Left ventricle myocardium superior (tissue), 1 donor: ENCODE measurements at regions not wholly inside any gene's neighbourhood (a gene's known extent, or its start where the extent isn't known, plus 50 kb on each side); places are given as distances from the start of the nearest gene placed in this dataset.

Experiments used
- ATAC-seq: fragments of 200-7000 bp; cut with Tn5 transposase; one replicate; pipeline ENCODE4 v1.9.1; 2020; ENCODE audit warnings: mild to moderate bottlenecking, moderate library complexity
- DNase-seq: peaks from one replicate; pipeline ENCODE4 v3.0.0-alpha.2; 2020
- intact Hi-C: fragments of 100-400 bp; cut with micrococcal nuclease; formaldehyde crosslinking; loops from one replicate; pipeline ENCODE4 v1.11.0; 2022
- donor health status: DM: no; HTN: yes; CAD: no; lungs with severe emphysema.

DNA sequence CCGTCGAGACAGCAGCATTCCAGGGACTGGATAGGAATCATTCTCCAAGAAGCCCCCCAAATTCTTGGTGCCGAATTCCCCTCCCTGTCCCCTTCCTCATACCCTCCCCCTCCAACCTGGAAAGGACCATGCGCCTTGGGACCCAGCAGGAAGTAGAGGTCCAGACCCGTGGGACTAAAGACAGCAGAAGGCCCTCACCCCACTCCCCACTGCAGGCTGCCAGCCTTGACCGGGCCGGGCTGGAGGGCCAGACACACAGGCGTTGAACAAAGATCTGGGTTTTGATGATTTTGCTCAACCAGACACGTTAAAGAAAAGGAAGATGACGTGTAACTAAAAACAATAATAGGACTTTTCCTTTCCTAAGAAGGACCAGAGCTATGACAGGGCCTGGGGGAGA lies 286.5 kb downstream of the NPHP4 start:
- intact Hi-C loops = no loop called here
- ATAC-seq = no peak
- DNase-seq = no peak

DNA sequence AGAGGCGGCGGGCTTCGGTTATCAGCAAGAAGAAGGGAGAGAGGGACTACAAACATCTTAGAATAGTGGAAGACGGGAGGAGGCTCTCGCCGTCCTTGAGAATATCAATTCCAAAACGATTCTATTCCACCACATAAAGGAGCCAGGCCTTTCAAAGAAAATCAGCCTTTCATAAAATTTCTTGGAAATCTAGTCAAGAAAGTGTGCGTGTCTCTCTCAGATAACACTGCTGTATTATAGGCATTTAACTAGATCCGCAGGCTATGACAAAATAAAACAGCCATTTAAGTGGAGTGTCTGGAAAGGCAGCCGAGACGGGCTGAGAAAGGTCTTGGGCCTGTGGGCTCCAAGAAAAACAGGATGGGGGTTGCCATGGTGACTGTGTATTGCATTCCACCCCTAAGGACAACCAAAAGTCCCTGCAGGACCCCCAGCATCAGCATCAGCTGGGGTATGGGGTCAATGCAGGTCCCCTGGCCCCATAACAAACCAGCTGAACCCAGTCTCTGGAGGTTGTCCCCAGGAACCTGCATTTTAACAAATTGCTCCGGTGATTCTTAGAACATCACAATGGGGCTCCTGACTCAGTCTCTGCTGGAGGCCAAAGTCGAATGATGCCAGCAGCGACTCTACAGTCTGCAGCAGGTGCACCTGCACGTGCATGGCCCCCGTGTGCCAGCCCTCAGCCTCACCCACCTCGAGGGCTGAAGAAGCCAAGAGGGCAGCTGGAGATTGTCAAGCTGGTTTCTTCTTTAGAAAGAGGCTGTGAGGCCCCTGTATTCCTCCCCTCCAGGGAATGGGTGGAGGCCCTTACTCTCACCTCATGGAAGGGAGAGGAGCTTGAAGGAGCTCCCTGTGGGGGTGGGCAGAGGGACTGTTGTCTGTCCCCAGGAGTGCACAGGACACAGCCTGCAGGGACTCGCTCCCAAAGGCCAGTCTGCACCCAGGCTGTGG lies 287.4 kb downstream of the NPHP4 start:
- no peak for ATAC-seq
- intact Hi-C loops = no loop called here
- no peak for DNase-seq

- no peak for ATAC-seq
- DNase-seq = no peak
- intact Hi-C loops = no loop called here
Observed at GRCh38 chr1:5701642-5702041, 290.6 kb downstream of the NPHP4 start.

DNA sequence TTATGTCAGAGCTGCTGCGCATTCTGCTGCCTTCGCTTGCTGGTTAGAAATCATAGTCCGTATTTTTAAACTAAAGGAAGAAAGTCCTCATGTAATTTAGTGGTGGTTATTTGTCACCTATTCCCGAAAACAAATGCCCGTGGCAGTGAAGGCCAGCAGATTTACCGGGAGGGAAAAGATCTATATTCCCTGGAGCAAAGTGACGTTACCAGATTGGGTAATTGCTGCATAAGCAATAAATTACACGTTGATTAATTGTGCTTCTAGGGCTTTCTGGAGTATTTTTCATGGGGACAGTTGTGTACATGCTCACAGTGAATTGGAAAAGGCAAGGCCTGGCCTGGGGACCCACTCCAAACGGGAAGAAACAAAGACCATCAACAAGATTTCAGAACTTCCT lies 298.7 kb downstream of the NPHP4 start:
- no peak for ATAC-seq

DNA sequence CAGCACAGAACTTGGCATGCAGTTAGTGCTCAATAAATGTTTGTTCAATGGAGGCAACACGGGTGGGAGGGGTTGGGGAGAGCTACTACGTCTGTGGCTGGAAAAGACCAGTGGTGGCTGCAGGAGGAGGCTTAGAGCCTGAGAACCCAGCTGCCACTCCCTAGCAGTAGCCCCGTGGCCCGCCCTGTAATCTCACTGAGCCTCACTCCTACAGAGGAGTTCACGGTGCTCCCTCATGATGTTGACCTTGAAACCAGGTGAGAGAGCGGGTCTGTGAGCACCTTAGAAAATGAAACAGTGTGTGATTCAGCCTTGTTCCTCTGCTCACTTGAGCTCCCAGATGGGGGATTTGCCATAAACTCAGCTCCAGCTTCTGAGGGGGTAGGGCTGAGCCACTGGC lies 299.6 kb downstream of the NPHP4 start:
- intact Hi-C loops = no loop called here
- no peak for DNase-seq

More for the DNA sequence above, 298.7 kb downstream of the NPHP4 start:
- intact Hi-C loops = no loop called here
- no peak for DNase-seq

DNA sequence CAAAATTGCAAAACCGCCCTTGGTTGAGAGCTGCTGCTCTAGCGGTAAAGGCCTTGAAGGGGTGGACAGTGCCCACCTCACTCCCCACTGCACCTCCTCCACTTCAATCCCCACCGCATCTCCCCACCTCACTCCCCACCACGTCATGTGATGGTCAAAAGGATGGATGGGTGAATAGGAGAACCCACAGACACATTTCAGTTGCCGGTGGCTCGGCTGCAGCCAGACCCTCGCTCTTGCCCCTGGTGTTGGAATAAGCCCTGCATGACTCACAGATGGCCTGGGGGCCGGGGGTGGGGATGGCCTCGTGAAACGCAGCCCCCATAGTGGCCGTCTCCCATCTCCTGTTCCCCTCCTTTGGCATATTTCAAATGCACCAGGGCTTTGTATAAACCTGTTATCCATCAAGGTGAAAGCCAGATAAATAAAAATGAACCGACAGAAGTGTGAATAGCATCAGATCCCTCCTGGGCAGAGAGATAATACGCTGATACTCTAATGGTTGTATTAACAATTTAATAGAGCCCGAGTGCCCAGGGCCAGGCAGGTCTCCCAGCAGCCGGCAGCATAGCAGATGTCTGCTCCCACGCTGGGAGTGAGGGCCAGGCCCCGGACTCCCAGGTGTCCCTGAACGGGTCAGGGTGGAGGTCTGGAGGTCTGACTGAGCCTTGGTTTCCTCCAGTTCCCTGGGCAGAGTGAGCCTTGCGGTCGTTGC lies 300.3 kb downstream of the NPHP4 start:
- no peak for ATAC-seq
- no peak for DNase-seq
- intact Hi-C loops = no loop called here

More for the DNA sequence above, 299.6 kb downstream of the NPHP4 start:
- ATAC-seq = no peak

DNA sequence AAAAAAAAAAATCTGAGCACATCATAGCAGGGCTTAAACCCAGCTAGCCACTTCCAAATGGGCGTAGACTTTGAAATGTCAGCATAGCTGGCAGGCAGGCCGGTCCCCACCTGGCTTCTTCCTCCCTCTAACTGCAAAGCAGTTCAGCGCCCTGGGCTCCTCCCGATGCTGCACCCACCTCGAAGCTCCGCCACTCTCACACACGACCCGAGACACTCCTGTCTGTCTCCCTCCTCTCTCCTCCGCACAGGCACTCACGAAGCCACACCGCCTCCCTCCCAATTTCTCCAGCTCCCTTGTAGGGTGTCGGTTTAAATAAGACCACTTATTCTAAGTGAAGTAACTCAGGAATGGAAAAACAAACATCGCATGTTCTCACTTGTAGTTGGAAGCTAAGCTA lies 301.3 kb downstream of the NPHP4 start:
- no peak for DNase-seq
- intact Hi-C loops = no loop called here
- ATAC-seq = no peak

- DNase-seq = no peak
- intact Hi-C loops = no loop called here
- ATAC-seq = no peak
Observed at GRCh38 chr1:5690291-5690690, 301.9 kb downstream of the NPHP4 start.

DNA sequence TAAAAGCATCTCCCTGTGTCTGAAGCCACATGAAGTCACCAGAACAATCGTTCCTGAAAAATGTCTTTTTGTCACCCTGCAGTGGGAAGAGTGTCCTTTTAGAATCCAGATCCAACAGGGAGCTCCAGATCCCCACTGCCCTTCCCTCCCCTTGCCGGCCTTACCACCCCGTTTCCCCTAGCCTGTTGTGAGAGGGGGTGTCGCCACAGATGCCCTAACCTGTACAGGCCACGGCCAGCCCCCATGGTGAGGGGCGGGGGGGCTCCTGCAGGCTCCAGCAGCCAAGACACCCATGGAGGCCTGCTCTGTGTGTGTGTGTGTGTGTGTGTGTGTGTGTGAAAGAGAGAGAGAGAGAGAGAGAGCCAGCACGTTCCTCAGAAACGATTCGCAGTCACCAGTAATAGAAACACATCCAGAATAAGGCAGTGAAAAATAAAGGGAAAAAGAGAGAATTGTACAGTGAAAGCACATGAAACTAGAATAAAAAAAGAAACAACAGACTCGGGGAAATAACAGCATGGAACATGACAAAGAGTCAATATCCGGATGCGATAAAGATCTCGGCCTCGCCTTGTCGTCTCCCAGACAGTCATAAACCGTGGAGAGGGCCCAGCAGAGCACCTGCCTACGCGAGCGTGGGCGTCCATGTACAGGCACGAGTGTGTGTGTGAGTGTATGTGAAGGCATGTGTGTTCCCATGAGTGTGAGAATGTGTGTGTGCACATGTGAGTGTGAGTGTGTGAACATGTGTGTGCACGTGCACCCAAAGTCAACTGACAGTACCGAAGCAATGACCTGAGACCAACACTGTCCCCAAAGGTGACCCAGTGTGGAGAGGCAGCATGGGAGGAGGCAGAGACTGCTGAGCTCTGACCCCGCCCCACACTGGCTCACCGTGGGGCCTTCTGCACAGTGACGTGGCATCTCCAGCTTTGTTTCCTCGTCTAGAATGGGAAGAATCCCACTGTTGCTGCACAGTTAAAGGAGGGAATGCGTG lies 303.8 kb downstream of the NPHP4 start:
- DNase-seq = no peak
- ATAC-seq = no peak
- intact Hi-C loops = no loop called here

DNA sequence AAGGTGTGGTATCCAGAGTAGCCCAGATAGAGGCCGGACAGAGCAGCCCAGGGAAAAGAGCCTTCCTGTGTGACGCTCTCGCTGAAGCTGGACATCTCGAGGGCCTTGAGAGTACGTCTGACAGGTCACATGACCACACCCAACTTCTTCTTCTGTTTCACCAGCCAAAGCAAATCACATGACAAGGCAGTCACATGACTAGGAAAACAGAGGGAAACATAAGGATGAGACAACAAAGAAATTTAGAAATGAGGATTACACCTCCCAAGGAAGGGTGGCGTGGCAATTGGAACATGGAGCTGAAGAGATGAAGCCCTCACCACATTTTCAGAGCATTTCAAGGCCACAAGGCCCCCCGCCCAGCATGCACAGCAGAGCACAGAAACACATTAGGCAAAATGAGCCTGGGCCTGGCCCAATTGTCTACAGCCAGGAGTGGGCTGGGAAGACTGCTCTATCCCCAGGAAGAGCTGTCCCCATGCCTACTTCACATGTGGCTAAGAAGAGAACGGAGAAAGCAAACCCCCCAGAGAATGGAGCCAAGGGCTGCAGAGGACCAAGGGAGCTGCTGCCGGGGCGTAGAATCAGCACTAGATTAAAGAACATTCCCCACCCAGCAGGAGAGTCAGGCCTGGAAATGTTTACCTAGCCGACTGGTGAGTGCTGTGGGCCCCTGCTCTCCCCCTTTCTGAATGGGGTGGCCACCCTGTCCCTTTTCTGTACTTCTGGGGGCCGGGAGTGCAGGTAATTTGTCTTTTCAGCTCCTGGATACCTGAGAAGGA lies 305.1 kb downstream of the NPHP4 start:
- intact Hi-C loops = no loop called here
- no peak for ATAC-seq
- DNase-seq = no peak

DNA sequence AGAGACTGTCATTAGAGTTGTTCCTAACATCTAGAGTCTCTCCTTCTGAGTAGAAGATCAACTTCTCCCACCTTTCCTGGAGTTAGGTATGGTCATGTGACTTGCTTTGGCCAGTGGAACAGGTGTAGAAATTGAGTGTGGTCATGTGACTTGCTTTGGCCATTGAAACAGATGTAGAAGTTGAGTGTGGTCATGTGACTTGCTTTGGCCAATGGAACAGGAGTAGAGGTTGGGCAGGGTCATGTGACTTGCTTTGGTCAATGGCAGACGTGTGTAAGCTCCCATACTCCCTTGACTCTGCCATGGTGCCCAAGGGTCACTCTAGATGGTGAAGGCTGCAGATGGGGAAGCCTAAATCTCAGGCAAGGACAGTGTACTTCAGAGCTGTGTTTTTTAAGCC lies 306.0 kb downstream of the NPHP4 start:
- ATAC-seq = no peak
- no peak for DNase-seq
- intact Hi-C loops = no loop called here

DNA sequence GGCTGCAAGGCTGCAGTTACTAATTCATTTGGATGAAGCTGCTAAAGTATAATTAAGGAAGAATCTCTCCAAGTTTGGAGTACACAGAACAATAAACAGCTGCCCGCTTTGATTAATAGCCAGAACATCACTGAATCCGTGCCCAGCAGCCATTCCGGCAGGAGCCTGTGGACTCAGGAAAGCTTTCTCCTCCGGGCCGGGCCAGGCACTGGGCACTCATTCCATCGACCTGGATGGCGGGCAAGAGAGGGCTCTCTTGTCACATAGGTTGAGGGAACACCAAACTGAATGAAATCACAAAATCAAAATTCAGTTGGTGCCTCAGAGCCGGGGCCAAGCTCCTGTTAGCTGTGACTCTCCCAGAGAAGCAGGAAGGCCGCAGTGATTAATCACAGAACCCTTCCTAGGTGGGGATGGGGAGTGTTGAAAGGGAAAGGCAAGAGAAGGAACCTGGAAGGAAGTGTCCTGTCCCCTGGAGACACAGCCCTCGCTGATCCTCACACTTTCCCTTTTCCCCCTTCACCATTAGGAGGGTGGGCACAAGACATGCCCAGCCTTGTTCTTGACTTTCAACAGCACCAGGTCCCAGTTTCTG lies 306.7 kb downstream of the NPHP4 start:
- intact Hi-C loops = no loop called here
- DNase-seq = no peak
- no peak for ATAC-seq

DNA sequence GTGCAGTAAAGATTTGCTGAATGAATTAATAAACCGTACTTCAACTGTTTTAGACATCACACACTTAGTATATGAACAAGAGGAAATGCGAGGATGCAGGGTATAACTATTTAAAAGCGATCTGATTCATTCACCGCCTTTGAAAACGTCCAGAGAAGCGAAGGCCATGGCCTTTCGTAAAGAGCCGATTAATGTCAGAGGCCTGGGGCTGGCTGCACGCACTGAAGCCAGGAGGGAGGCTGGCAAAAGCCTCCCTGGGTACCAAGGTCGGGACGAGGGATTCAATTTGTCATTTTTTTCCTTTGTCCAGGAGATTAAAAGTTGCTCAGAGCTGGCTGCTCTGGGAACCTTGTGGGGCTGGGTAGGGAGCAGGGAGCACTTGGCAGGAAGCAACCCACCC lies 307.4 kb downstream of the NPHP4 start:
- intact Hi-C loops = no loop called here
- no peak for ATAC-seq
- DNase-seq = no peak

GRCh38 chr1:5683446-5683845 lies 308.8 kb downstream of the NPHP4 start:
- intact Hi-C loops = no loop called here
- ATAC-seq = no peak
- DNase-seq = no peak

- DNase-seq (no peak), ATAC-seq (no peak)
- intact Hi-C loops = no loop called here
Observed at GRCh38 chr1:5682626-5683225, 309.5 kb downstream of the NPHP4 start.

DNA sequence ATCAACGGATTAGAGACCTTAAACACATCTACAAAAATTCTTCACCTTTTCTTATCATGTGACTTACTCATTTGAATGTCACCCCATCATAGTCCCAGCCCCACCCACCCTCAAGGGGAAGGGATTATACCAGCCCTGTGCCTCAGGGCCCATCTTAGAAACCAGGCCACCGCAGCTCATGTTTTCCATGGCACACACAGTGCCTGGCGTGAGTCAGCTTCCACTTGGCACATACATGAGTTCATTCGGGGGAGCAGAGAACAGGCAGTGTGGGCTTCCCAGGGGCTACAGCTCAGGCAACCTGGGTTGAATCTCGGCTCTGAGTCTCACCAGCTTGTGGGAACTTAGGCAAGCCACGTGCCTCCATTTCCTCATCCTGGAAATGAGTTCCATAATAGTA lies 310.6 kb downstream of the NPHP4 start:
- ATAC-seq = no peak
- DNase-seq = no peak
- intact Hi-C loops = no loop called here

DNA sequence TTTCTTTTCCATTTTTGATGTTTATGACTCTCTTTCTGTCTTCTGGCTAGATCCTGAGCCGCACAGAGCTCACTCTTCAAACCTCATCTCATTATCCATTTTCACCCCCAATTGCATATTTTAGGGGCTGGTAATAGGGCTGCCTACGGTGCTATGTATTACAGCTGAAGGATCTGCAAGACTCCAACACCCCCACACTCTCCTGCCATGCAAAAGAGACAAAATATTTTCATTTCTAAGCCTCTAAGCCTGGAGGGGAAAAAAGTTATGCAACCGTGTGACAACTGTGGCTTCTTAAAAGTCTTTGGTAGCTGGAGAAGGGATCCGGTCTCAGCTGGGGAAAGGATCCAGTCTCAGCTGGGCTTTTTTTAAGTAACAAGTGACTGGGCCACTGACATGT lies 311.6 kb downstream of the NPHP4 start:
- ATAC-seq = no peak
- no peak for DNase-seq
- intact Hi-C loops = no loop called here

DNA sequence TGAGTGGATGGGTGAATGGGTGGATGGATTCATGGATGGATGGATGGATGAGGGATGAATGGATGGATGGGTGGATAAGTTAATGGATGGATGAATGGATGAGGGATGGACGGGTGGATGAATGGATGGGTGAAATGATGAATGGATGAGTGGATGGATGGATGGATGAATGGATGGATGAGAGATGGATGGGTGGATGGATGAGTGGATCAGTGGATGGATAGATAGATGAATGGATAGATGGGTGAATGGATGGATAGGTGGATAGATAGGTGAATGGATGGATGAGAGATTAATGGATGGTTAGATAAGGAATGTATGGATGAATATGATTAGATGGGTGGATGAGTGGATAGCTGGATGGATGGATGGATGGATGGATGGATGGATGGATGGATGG lies 313.5 kb downstream of the NPHP4 start:
- ATAC-seq (no peak), DNase-seq (no peak)
- intact Hi-C loops = no loop called here
